ENCODE measurements at regions not wholly inside any gene's neighbourhood (a gene's known extent, or its start where the extent isn't known, plus 50 kb on each side); places are given as distances from the start of the nearest gene placed in this dataset.

DNA sequence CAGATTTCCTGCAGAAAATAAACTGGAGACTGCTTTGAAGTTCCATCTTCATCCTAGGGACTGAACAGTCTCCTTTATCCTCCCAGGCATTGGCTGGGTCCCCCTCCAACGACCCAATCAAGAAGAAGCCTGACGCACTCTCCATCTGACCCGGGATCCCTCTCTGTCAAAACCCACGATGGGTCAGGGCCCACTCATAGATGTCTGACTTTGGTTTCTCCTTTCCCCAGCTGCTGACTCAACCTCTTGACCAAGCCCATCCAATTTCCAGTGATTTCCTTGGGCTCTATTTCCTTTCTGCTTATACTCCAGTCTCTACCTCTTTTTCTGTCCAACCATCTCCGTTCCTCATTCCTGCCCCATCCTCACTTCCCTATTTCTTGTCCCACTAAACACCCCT is 189.7 kb downstream of the MIAT start:
- no peak for DNase-seq

DNA sequence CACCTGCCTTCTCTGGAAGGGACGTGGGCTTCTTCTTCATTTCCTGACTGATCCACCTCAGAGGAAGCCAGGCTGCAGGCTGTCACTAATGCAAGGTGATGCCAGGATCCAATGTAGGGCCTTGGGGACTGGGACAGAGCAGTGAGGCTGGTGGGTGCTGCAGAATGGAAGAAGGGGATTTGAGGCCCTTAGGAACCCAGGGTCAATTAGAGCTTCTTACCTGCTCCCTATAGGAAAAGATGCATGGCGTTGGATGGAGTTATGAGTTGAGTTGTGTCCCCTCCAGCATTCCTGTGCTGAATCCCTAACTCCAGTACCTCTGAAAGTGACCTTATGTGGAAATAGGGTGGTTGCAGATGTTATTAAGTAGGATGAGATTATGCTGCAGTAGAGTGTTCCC is 190.4 kb downstream of the MIAT start:
- no peak for DNase-seq

DNA sequence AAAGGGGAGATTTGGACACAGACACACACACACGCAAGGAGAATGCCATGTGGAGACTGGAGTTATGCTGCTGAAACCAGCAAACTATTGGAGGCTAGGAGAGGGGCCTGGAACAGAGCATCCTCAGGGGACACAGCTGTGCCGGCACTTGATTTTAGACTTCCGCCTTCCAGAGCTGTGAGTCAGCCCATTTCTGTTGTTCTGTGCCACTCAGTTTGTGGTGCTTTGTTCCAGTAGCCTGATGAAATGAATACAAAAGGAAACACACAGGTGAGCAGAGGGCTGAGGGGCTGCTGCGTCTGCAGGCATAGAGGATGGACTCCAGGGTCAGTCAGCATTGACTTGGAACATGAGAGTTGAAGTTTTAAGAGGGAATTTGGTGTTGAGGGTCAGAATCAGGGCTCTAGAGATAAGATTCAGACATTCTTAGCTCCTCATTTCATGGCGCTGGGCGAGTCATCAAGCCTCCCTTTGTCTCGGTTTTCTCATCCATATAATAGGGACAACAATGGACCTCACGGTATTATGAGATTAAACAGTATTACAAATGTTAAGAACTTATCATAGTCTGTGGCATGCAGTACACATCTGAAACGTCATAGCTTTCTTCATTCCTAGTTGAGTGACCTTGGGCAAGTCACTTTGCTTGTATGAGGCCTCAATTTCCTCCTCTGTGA is 191.0 kb downstream of the MIAT start:
- no peak for DNase-seq

DNA sequence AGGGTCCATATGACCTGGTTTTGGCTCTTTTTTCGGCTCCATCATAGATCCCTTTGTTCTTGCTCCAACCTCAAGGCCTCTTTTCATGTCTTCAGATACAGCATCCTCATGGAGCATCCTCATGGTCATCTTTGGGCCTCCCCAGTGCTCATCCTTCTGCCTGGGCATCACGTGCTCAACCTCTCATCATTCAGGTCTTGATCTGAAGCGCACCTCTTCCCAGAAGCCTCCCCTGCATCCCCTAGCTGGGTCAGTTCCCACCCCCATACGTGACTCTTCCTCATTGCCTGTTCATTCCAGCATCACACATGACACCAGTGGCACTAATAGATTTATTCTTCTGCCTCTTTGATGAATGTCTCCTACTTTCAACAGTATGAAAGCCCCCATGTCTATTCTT is 192.2 kb downstream of the MIAT start:
- DNase-seq: no peak

- no peak for DNase-seq
These were observed 193.7 kb downstream of the MIAT start for GRCh38 chr22:26851125-26851524.

DNA sequence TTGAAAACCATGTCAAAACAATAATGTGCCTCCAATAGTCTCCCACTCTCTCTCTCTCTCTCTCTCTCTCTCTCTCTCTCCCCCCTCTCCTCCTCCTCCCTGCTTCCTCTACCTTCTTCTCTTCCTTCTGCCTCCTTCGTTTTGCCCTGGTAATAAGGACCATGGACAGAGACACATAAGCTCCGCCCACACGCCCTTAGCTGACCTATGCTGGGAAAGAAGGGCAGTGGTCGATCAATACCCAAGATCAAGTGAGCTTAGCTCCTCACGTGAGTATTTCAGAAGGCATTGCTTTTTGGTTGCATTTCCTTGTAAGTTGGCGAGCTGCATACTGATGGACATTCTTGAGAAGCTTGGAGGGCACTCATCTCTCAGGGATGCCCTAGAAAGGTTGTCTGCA is 194.8 kb downstream of the MIAT start:
- DNase-seq: peak in 1 of 4 experiments; percentile 0

- no peak for DNase-seq
These were observed 195.7 kb downstream of the MIAT start for GRCh38 chr22:26853071-26853470.

DNA sequence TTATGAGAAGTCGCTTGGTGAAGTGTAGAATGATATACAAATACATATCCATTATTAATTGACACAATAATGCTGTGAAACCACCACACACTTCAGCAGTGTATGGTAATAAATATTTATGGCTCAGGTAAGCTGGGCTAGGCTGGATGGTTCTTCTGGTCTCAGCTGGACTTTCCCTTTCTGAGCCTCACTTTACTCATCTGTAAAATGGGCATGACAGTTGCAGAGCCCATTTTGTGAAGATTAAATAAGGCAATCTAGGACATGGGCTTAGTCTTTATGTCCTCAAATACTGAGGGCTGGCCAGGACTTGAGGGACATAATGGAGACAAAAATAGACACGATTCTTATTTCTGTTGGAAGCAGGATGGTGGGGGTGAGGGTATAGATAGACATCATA is 196.1 kb downstream of the MIAT start:
- no peak for DNase-seq

- no peak for DNase-seq
These were observed 199.8 kb downstream of the MIAT start for GRCh38 chr22:26857169-26857568.

DNA sequence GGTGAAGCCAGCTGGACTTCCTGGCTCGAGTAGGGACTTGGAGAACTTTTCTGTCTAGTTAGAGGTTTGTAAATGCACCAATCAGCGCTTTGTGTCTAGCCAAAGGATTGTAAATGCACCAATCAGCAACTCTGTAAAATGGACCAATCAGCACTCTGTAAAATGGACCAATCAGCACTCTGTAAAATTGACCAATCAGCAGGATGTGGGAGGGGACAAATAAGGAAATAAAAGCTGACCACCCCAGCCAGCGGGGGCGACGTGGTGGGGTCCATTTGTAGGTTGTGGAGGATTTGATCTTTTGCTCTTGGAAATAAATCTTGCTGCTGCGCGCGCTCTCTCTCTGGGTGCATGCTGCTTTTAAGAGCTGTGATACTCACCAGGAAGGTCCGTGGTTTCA is 202.9 kb downstream of the MIAT start:
- no peak for DNase-seq

- DNase-seq: no peak
These were observed 207.6 kb downstream of the MIAT start for GRCh38 chr22:26865021-26865420.

DNA sequence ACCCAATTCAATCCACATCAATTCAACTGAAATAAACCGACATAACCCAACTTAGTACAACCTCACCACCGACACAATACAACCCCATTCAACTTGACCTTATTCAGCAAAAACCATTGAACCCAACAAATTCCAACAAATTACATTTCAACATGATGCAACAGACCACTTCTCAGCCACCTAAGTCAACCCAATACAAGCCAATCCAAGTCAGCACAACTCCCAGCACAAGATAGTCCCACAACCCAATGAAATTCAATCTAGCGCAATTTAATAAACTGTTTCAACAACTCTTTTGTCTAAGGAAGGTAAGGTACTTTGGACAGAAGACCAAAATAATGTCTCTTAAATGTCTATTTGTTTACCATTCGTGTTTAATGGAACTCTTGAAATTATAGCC is 226.0 kb downstream of the MIAT start:
- no peak for DNase-seq

DNA sequence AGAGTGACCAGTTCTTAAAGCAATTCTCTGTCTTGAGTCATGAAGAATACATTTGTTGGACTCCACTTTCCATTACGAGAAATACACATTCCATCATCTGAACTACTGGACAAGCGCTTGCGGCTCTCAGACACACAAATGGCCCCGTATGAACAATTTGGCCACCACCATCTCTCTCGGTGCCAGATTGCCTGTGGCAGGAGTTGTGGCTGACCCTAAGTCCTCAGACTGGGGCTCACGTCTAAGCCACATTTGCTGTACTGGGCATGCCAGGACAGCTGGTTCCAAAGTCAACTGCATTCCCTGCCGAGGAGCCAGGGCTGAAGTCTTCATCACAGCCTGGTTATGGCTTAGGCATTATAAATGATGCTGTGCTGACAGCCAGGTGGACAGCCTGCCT is 227.5 kb downstream of the MIAT start:
- DNase-seq: no peak

- no peak for DNase-seq
These were observed 228.3 kb downstream of the MIAT start for GRCh38 chr22:26885441-26886261.

GRCh38 chr22:26887456-26887855 is 230.1 kb downstream of the MIAT start:
- no peak for DNase-seq

DNA sequence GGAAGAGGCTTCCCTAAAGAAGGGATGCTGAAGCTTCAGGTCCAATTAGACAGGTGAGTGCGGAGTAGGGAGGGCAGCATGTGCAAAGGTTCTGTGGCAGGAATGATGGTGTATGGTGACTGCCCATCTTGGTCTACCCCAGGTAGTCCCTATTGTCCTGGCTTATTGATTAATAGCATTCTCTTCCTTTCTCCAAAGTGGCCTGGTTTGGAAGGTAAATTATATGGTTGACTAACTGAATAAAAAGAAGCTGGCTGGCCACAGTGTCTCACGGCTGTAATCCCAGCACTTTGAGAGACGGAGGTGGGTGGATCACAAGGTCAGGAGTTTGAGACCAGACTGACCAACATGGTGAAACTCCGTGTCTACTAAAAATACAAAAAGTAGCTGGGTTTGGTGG is 230.5 kb downstream of the MIAT start:
- DNase-seq: no peak

DNA sequence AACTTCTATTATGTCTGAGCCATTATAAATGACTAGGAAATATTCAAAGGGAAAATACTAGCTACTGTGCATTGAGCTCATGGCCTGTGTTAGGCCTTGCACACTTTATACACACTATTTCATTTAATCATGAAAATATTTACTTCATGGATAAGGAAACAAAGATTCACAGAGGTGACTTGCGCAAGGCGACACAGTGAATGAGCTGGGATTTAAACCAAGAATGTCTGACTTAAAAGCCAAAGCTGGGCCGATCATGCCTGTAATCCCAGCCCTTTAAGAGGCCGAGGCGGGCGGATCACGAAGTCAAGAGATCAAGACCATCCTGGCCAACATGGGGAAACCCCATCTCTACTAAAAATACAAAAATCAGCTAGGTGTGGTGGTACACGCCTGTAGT is 231.5 kb downstream of the MIAT start:
- no peak for DNase-seq

DNA sequence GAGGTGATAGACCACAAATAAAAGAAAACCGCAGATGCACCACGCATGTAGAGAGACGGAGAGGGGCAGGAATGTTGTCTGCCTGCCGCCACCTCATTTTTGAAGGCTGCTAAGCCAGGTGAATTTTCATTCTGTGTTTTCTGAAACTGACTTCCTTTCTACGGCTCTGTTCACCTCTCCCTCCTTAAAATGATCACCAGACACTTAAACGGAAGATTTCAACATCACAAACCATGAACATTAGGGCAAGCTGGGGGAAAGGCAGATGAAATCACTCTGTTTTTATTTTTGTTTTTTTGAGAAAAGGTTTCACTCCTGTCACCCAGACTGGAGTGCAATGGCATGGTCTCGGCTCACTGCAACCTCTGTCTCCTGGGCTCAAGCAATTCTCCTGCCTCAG is 232.4 kb downstream of the MIAT start:
- no peak for DNase-seq

DNA sequence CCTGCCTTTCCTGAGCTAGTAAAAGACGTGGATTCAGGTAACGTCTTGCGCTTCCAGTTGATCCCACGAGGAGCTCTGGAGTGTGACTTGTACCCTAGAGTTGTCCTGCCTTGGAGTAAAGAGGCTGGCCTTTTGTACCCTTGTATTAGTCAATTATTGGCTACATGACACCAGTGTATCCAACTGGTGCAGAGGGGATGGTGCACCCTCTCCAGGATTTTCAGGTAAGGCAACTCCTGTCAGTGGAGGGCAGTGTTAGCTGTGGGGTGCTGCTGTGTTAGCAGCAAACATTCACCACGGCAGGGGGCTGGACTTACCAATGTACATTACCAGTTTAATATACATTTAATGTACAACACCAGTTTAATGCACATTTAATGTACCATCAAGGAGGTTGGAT is 233.5 kb downstream of the MIAT start:
- DNase-seq: no peak

DNA sequence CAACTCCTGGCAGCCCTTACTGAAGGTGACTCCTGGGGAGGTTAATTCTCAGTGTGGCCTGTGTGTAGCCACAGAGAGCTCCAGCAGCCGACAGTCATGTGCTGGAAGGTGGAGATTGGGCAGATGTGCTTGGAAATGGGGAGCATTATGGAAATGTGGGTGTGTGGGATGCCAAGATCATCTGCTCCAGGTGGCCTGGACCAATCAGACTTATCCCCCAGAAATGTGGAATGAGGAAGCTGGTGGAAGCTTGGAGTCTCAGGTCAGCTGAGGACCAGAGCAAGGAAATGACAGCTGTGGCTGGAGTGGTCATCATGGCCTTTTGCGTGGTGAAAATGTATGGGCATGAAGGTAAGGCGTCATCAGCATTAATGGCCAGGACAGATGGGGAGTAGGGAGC is 234.0 kb downstream of the MIAT start:
- no peak for DNase-seq

DNA sequence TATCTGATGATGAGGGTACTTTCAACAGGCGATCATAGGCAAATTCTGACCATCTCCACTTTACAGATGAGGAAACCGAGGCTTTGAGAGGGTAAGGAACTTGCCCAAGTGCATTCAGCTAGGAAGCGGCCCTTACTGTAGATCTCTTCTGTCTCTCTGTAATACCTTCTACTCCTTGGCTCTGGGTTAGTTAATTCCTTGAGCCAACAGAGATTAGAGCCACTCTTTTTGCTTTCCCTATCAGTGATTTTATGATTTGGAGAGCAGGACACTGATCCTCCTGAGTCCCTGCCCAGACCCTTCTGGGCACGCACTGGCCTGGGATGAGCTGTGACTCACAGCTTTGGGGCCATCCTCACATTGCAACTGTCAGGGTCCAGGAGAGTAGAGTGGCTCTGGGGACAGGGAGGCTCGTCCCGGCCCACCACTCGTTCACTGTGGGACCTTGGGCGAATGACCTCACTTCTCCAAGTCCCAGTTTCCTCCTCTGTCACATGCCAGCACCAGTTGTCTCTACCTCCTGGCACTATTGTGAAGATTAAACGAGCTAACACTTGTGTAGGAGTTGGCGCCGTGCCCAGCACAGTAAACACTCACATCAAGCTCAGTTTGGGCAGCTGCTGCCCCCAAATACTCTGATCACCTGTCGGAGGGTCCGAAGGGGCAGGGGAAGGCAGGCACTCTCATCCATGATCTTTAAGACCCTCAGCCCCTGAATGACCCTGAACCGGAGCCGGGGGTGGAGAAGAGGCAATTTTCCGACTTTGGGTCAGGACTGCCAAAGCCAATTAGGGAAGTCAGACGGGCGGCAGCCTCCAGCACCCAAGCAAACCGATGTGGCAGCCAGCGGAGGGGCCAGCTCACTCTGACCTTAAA is 235.0 kb downstream of the MIAT start:
- no peak for DNase-seq

DNA sequence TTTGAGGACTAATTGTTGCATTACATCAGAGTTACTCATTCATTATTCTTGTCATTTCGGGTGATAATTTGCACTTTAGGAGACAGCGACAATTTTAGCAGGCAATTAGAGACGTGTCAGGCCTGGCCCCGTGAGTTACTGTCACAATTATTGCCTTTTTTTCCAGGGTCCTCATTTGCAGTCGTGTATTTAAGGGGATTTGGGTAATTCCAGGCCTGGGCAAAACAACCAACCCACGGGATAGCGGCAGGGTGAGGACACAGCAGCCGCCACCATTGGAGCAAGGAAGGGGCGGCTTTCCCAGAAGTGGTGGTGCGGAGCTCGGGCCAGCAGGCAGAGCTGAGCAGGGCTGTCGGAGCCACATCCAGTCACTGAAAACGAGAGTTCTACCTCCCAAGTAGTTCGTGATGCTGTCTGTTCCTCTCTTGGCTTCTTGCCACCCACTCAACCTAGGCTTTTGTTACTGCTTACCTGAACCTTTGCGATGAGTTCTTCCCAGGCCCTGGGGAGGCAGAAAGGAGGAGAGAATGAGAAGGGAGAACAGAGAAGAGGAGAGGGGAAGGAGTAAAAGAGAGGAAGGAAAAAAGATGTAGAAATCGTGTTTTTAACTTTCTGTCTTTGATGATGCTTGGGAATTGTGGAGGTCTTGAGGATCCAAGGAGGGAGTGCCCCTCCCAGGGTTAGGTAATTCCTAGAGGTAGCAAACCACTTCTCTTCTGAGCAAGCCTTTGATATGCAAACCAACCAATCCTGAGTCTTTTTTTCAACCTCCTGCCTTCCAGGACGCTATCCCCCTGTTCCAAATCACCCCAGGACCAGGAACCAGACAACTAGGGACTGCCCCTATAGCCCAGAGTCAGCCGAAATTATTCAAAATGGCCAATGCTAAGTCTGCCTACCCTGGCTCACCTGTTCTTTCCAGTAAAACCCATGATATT is 236.1 kb downstream of the MIAT start:
- no peak for DNase-seq

GRCh38 chr22:26894362-26894761 is 237.0 kb downstream of the MIAT start:
- DNase-seq: no peak
